ENCODE measurements at regions not wholly inside any gene's neighbourhood (a gene's known extent, or its start where the extent isn't known, plus 50 kb on each side); places are given as distances from the start of the nearest gene placed in this dataset.

DNA sequence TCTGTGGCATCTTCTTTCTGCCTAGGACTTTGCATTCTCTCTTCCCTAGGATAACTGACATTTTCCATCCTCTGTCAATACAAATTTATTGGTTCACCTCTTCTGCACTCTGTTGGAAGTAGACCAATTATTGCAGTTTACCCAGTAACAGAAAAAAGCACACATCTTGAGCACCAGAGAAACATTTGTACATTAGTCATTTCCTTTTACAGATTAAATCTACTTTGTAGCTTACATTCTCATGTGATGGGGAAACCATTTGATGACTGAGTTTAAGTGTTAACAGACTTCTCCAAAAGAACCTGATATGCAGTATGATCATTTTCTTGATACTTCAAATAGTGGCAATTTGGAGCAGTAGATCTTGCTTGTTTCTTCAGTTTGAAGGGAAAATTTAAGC, 1098.8 kb downstream of the DTWD2 start:
- Histone ChIP-seq H2AFZ (ENCODE audit: low read length) (no peak overlapping the region), H3K9ac (ENCODE audit: low read depth, low read length, poor library complexity) (no peak overlapping the region), H3K23ac (ENCODE audit: low read depth, low read length, poor library complexity) (no peak overlapping the region), H3K14ac (ENCODE audit: low read length) (no peak overlapping the region), H4K8ac (ENCODE audit: low read depth, low read length) (no peak overlapping the region), H2BK5ac (ENCODE audit: low read length) (no peak overlapping the region), H4K91ac (ENCODE audit: low read depth, low read length, poor library complexity) (no peak overlapping the region), H3K27ac (replicated peaks; ENCODE audit: low read length) (no peak overlapping the region), H3K18ac (ENCODE audit: low read length) (no peak overlapping the region), H3K9me3 (replicated peaks in 1 of 2; ENCODE audit: control insufficient read depth in 2 of 2, insufficient read depth in 1 of 2, low read depth in 1 of 2, low read length in 2 of 2) (no peaks in the 10 kb centered on the region), H3K27me3 (ENCODE audit: control insufficient read depth in 3 of 3, insufficient read depth in 3 of 3, low read depth in 1 of 3, low read length in 3 of 3) (no peaks in the 10 kb centered on the region), H2BK12ac (ENCODE audit: low read length) (no peak overlapping the region), H3K4me1 (ENCODE audit: control insufficient read depth in 2 of 2, insufficient read depth in 1 of 2, low read depth in 1 of 2, low read length in 2 of 2) (peaks cover 0 to 3% of the 10 kb centered on the region in 2 donors), H3K4me2 (ENCODE audit: insufficient read depth, low read length, poor library complexity, severe bottlenecking) (no peak overlapping the region), H3K36me3 (replicated peaks in 1 of 2; ENCODE audit: control insufficient read depth in 2 of 2, insufficient read depth in 2 of 2, low read length in 2 of 2) (no peaks in the 10 kb centered on the region), H3K4me3 (ENCODE audit: low read length in 2 of 2) (no peak overlapping the region), H2BK120ac (ENCODE audit: low read depth, low read length) (no peak overlapping the region), H2BK15ac (ENCODE audit: low read length) (no peak overlapping the region), H3K79me1 (ENCODE audit: low read depth, low read length) (no peaks in the 10 kb centered on the region), H2AK5ac (ENCODE audit: low read depth, low read length) (no peak overlapping the region), H3K4ac (ENCODE audit: low read length) (no peak overlapping the region)
- no peak for DNase-seq (ENCODE audit: low spot score)

DNA sequence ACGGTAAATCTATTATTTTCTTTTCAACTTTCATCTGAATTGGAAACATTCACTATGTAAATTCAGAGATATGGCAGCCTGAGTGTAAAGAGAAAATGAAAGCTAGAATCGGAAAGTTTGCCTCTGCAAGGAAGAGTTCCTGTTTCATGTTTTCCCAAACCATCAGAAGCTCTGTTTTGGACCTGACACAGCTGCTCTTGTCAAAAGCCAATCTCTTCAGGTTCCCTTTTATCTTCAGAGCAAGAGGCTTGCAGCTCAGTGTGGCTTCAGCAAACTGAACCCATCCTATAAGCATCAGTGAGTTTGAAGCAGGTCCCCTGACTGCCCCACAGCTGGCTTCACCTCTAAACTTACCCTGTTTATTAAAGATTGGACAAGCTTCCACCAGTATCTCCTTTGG, 1099.7 kb downstream of the DTWD2 start:
- H3K14ac ChIP-seq (ENCODE audit: low read length), result no peak overlapping the region
- H4K8ac ChIP-seq (ENCODE audit: low read depth, low read length), result no peak overlapping the region
- no peaks in the 10 kb centered on the region for H3K9me3 ChIP-seq (replicated peaks in 1 of 2; ENCODE audit: control insufficient read depth in 2 of 2, insufficient read depth in 1 of 2, low read depth in 1 of 2, low read length in 2 of 2)
- H3K18ac ChIP-seq (ENCODE audit: low read length), result no peak overlapping the region
- DNase-seq (ENCODE audit: low spot score), result no peak
- no peak overlapping the region for H3K4ac ChIP-seq (ENCODE audit: low read length)
- peaks cover 0 to 3% of the 10 kb centered on the region in 2 donors for H3K4me1 ChIP-seq (ENCODE audit: control insufficient read depth in 2 of 2, insufficient read depth in 1 of 2, low read depth in 1 of 2, low read length in 2 of 2)
- H3K79me1 ChIP-seq (ENCODE audit: low read depth, low read length), result no peaks in the 10 kb centered on the region
- no CpG with 5 or more reads among the region's 2 CpGs for whole genome bisulfite sequencing, 2 donors (ENCODE audit: extremely low coverage in 2 of 2, insufficient read length in 2 of 2, insufficient replicate concordance in 1 of 2)
- H3K27me3 ChIP-seq (ENCODE audit: control insufficient read depth in 3 of 3, insufficient read depth in 3 of 3, low read depth in 1 of 3, low read length in 3 of 3), result no peaks in the 10 kb centered on the region
- no peak overlapping the region for H2BK120ac ChIP-seq (ENCODE audit: low read depth, low read length)
- H2BK5ac ChIP-seq (ENCODE audit: low read length), result no peak overlapping the region
- no peak overlapping the region for H2BK15ac ChIP-seq (ENCODE audit: low read length)
- H3K36me3 ChIP-seq (replicated peaks in 1 of 2; ENCODE audit: control insufficient read depth in 2 of 2, insufficient read depth in 2 of 2, low read length in 2 of 2), result no peaks in the 10 kb centered on the region
- no peak overlapping the region for H4K91ac ChIP-seq (ENCODE audit: low read depth, low read length, poor library complexity)
- H3K4me2 ChIP-seq (ENCODE audit: insufficient read depth, low read length, poor library complexity, severe bottlenecking), result no peak overlapping the region
- no peak overlapping the region for H3K4me3 ChIP-seq (ENCODE audit: low read length in 2 of 2)
- H3K23ac ChIP-seq (ENCODE audit: low read depth, low read length, poor library complexity), result no peak overlapping the region
- no peak overlapping the region for H2AK5ac ChIP-seq (ENCODE audit: low read depth, low read length)
- H3K27ac ChIP-seq (replicated peaks; ENCODE audit: low read length), result no peak overlapping the region
- H2AFZ ChIP-seq (ENCODE audit: low read length), result peak overlapping the region; percentile 67
- no peak overlapping the region for H3K9ac ChIP-seq (ENCODE audit: low read depth, low read length, poor library complexity)
- H2BK12ac ChIP-seq (ENCODE audit: low read length), result no peak overlapping the region

DNA sequence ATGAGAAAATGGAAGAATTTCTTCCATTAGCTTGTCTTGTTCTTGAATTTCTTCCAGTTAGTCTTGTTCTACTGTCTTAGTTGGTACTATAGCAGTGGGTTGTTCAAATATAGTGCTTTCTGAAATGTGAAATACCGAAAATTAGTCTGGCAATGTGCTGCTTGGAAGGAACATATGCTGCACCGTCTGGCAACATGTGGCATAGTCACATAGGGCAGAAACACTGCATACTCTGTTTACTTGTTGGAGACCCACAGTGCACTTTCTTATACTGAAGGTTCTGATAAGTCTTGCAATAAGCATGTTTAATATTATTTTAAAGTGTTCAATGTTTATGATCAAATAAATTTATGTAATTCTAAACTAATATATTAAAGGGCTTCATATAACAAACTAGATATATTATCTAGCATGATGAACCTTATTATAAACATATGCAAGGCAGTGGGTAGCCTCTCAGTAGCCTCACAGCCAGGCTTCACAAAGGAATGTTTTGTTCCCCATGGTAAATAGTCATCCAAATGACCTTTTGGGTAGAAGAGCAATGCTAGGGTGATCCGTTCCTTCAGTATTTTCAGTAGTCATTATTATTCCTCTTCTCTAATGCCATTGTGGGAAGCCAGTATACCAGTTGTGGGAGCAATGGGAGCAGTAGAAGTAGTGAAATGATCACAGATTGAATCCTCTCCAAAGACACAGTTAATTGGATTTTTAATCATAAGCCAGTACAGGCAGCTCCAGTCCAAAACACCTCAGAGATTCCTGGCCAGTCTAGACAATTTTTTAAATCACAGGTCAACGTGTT, 1106.7 kb downstream of the DTWD2 start:
- no peak overlapping the region for H2BK15ac ChIP-seq (ENCODE audit: low read length)
- no peaks in the 10 kb centered on the region for H3K36me3 ChIP-seq (replicated peaks in 1 of 2; ENCODE audit: control insufficient read depth in 2 of 2, insufficient read depth in 2 of 2, low read length in 2 of 2)
- no peaks in the 10 kb centered on the region for H3K27me3 ChIP-seq (ENCODE audit: control insufficient read depth in 3 of 3, insufficient read depth in 3 of 3, low read depth in 1 of 3, low read length in 3 of 3)
- no CpG with 5 or more reads among the region's 4 CpGs for WGBS, 2 donors (ENCODE audit: extremely low coverage in 2 of 2, insufficient read length in 2 of 2, insufficient replicate concordance in 1 of 2)
- no peak overlapping the region for H3K4me2 ChIP-seq (ENCODE audit: insufficient read depth, low read length, poor library complexity, severe bottlenecking)
- no peak for DNase-seq (ENCODE audit: low spot score)
- no peak overlapping the region for H2AK5ac ChIP-seq (ENCODE audit: low read depth, low read length)
- no peak overlapping the region for H3K4me3 ChIP-seq (ENCODE audit: low read length in 2 of 2)
- no peak overlapping the region for H3K4ac ChIP-seq (ENCODE audit: low read length)
- no peak overlapping the region for H3K23ac ChIP-seq (ENCODE audit: low read depth, low read length, poor library complexity)
- no peak overlapping the region for H2BK120ac ChIP-seq (ENCODE audit: low read depth, low read length)
- no peak overlapping the region for H4K91ac ChIP-seq (ENCODE audit: low read depth, low read length, poor library complexity)
- no peak overlapping the region for H4K8ac ChIP-seq (ENCODE audit: low read depth, low read length)
- no peak overlapping the region for H3K27ac ChIP-seq (replicated peaks; ENCODE audit: low read length)
- no peak overlapping the region for H2BK12ac ChIP-seq (ENCODE audit: low read length)
- no peak overlapping the region for H2BK5ac ChIP-seq (ENCODE audit: low read length)
- no peak overlapping the region for H3K14ac ChIP-seq (ENCODE audit: low read length)
- no peak overlapping the region for H3K9ac ChIP-seq (ENCODE audit: low read depth, low read length, poor library complexity)
- H3K18ac ChIP-seq (ENCODE audit: low read length), result no peak overlapping the region
- no peaks in the 10 kb centered on the region for H3K79me1 ChIP-seq (ENCODE audit: low read depth, low read length)
- H3K9me3 ChIP-seq (replicated peaks in 1 of 2; ENCODE audit: control insufficient read depth in 2 of 2, insufficient read depth in 1 of 2, low read depth in 1 of 2, low read length in 2 of 2), result no peaks in the 10 kb centered on the region
- peaks cover 0 to 2% of the 10 kb centered on the region in 2 donors for H3K4me1 ChIP-seq (ENCODE audit: control insufficient read depth in 2 of 2, insufficient read depth in 1 of 2, low read depth in 1 of 2, low read length in 2 of 2)
- no peak overlapping the region for H2AFZ ChIP-seq (ENCODE audit: low read length)

DNA sequence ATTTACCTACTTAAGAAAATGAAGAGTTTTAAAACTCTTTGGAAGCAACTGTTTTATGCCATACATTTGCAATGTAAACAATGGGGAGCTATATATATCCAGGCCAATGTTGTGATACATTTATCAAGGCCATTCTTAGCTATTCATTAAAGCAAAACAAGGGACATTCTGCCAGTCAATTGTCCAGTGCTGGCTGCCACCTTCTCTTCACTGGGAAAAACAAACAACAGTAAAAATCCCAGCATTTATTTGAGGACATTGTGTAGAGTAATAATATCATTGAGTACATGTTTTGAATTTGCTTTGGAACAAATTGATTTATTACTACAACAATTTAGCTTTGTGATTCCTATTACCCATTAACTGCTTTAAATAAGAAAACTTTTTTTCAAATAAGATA, 1107.4 kb downstream of the DTWD2 start:
- Histone ChIP-seq H3K27ac (replicated peaks; ENCODE audit: low read length) (no peak overlapping the region), H2BK120ac (ENCODE audit: low read depth, low read length) (no peak overlapping the region), H2BK12ac (ENCODE audit: low read length) (no peak overlapping the region), H2AK5ac (ENCODE audit: low read depth, low read length) (no peak overlapping the region), H3K36me3 (replicated peaks in 1 of 2; ENCODE audit: control insufficient read depth in 2 of 2, insufficient read depth in 2 of 2, low read length in 2 of 2) (no peaks in the 10 kb centered on the region), H3K14ac (ENCODE audit: low read length) (no peak overlapping the region), H3K4ac (ENCODE audit: low read length) (no peak overlapping the region), H3K9ac (ENCODE audit: low read depth, low read length, poor library complexity) (no peak overlapping the region), H3K4me1 (ENCODE audit: control insufficient read depth in 2 of 2, insufficient read depth in 1 of 2, low read depth in 1 of 2, low read length in 2 of 2) (peaks cover 0 to 2% of the 10 kb centered on the region in 2 donors), H3K18ac (ENCODE audit: low read length) (no peak overlapping the region), H4K91ac (ENCODE audit: low read depth, low read length, poor library complexity) (no peak overlapping the region), H4K8ac (ENCODE audit: low read depth, low read length) (no peak overlapping the region), H3K9me3 (replicated peaks in 1 of 2; ENCODE audit: control insufficient read depth in 2 of 2, insufficient read depth in 1 of 2, low read depth in 1 of 2, low read length in 2 of 2) (no peaks in the 10 kb centered on the region), H3K4me2 (ENCODE audit: insufficient read depth, low read length, poor library complexity, severe bottlenecking) (no peak overlapping the region), H2BK15ac (ENCODE audit: low read length) (no peak overlapping the region), H3K79me1 (ENCODE audit: low read depth, low read length) (no peaks in the 10 kb centered on the region), H3K4me3 (ENCODE audit: low read length in 2 of 2) (no peak overlapping the region), H3K23ac (ENCODE audit: low read depth, low read length, poor library complexity) (no peak overlapping the region), H2BK5ac (ENCODE audit: low read length) (no peak overlapping the region), H3K27me3 (ENCODE audit: control insufficient read depth in 3 of 3, insufficient read depth in 3 of 3, low read depth in 1 of 3, low read length in 3 of 3) (no peaks in the 10 kb centered on the region), H2AFZ (ENCODE audit: low read length) (no peak overlapping the region)
- DNase-seq (ENCODE audit: low spot score), result no peak

Measured in neuronal stem cell (in vitro differentiated cells).